Trophoblast cell (in vitro differentiated cells and primary cell): ENCODE measurements at regions not wholly inside any gene's neighbourhood (a gene's known extent, or its start where the extent isn't known, plus 50 kb on each side); places are given as distances from the start of the nearest gene placed in this dataset.

Experiments used
- DNase-seq, 2 donors: peaks; one replicate each; pipeline ENCODE4 v3.0.0-alpha.2; 2016
- H2AFZ ChIP-seq: 2 replicates; pipeline ENCODE4 v1.6.1; 2013; ENCODE audit warnings: low read length, moderate library complexity, mild to moderate bottlenecking; ENCODE audit not compliant: insufficient read depth, poor library complexity
- H2AK5ac ChIP-seq: 2 replicates; pipeline ENCODE4 v1.6.1; 2013; ENCODE audit warnings: mild to moderate bottlenecking, low read length
- H2BK120ac ChIP-seq: 2 replicates; pipeline ENCODE4 v1.6.1; 2013; ENCODE audit warnings: low read length, mild to moderate bottlenecking, moderate library complexity; ENCODE audit not compliant: insufficient read depth, poor library complexity
- H2BK12ac ChIP-seq: 2 replicates; pipeline ENCODE4 v1.6.1; 2013; ENCODE audit warnings: mild to moderate bottlenecking, low read length, moderate library complexity
- H2BK5ac ChIP-seq: 2 replicates; pipeline ENCODE4 v1.6.1; 2013; ENCODE audit warnings: low read length, low read depth, moderate library complexity, mild to moderate bottlenecking; ENCODE audit not compliant: poor library complexity
- H3K14ac ChIP-seq: 2 replicates; pipeline ENCODE4 v1.6.1; 2013; ENCODE audit warnings: mild to moderate bottlenecking, low read length
- H3K18ac ChIP-seq: 2 replicates; pipeline ENCODE4 v1.6.1; 2013; ENCODE audit warnings: mild to moderate bottlenecking, low read length
- H3K23ac ChIP-seq: 2 replicates; pipeline ENCODE4 v1.6.1; 2013; ENCODE audit warnings: low read length
- H3K27ac ChIP-seq: 2 replicates; pipeline ENCODE4 v1.5.1; 2013; ENCODE audit warnings: low read depth, mild to moderate bottlenecking, inconsistent platforms, low read length, moderate library complexity
- H3K27me3 ChIP-seq: 2 replicates; pipeline ENCODE4 v1.6.1; 2013; ENCODE audit warnings: inconsistent platforms, mild to moderate bottlenecking, low read length, moderate library complexity; ENCODE audit not compliant: insufficient read depth
- H3K36me3 ChIP-seq, 2 experiments: 1 replicate in 1 of 2; 2 replicates in 1 of 2; pipeline ENCODE4 v1.6.1; 2013; ENCODE audit warnings: low read length in 2 of 2, mild to moderate bottlenecking in 2 of 2, moderate library complexity in 1 of 2; ENCODE audit not compliant: insufficient read depth in 2 of 2, control insufficient read depth in 1 of 2
- H3K4ac ChIP-seq: 2 replicates; pipeline ENCODE4 v1.6.1; 2013; ENCODE audit warnings: low read depth, mild to moderate bottlenecking, low read length, moderate library complexity
- H3K4me1 ChIP-seq, 2 experiments: 1 replicate in 1 of 2; 2 replicates in 1 of 2; pipeline ENCODE4 v1.6.1; 2013; ENCODE audit warnings: low read length in 2 of 2, mild to moderate bottlenecking in 2 of 2, moderate library complexity in 1 of 2; ENCODE audit not compliant: insufficient read depth in 2 of 2, control insufficient read depth in 1 of 2
- H3K4me2 ChIP-seq: 2 replicates; pipeline ENCODE4 v1.6.1; 2013; ENCODE audit warnings: inconsistent platforms, mild to moderate bottlenecking, low read length, moderate library complexity
- H3K4me3 ChIP-seq: 2 replicates; pipeline ENCODE4 v1.5.1; 2013; ENCODE audit warnings: mild to moderate bottlenecking, low read depth, low read length, inconsistent platforms
- H3K79me1 ChIP-seq: one replicate; pipeline ENCODE4 v1.6.1; 2013; ENCODE audit warnings: low read length
- H3K79me2 ChIP-seq: 2 replicates; pipeline ENCODE4 v1.6.1; 2013; ENCODE audit warnings: low read length, mild to moderate bottlenecking; ENCODE audit not compliant: control insufficient read depth, insufficient read depth, poor library complexity
- H3K9ac ChIP-seq: 2 replicates; pipeline ENCODE4 v1.6.1; 2013; ENCODE audit warnings: mild to moderate bottlenecking, low read length
- H3K9me3 ChIP-seq: 2 replicates; pipeline ENCODE4 v1.6.1; 2013; ENCODE audit warnings: low read depth, mild to moderate bottlenecking, control low read depth, inconsistent platforms, low read length; ENCODE audit not compliant: insufficient read depth
- H4K12ac ChIP-seq: 2 replicates; pipeline ENCODE4 v1.6.1; 2013; ENCODE audit warnings: low read depth, mild to moderate bottlenecking, low read length, moderate library complexity
- H4K8ac ChIP-seq: 2 replicates; pipeline ENCODE4 v1.6.1; 2013; ENCODE audit warnings: low read depth, mild to moderate bottlenecking, low read length, moderate library complexity
- H4K91ac ChIP-seq: one replicate; pipeline ENCODE4 v1.6.1; 2013; ENCODE audit warnings: low read depth, mild to moderate bottlenecking, low read length, moderate library complexity
- WGBS: extraction: QIAGEN DNeasy Blood & Tissue Kit; methylation state at CpG from one replicate; pipeline ENCODE4 v1.1.7; 2013; ENCODE audit warnings: missing lambda C conversion rate; ENCODE audit not compliant: insufficient read length, insufficient coverage; ENCODE audit errors: extremely low coverage; 5-methylcytosine and 5-hydroxymethylcytosine counted together

GRCh38 chr6:33964387-33964786 is 160.6 kb upstream of the MLN start:
- no peaks in the 10 kb centered on the region for H3K36me3 ChIP-seq

GRCh38 chr6:33963136-33963750 is 159.4 kb upstream of the MLN start:
- no peaks in the 10 kb centered on the region for H3K27me3 ChIP-seq
- no peaks in the 10 kb centered on the region for H3K36me3 ChIP-seq
- no peaks in the 10 kb centered on the region for H3K4me1 ChIP-seq
- no peak overlapping the region for H3K18ac ChIP-seq
- no peak overlapping the region for H4K91ac ChIP-seq
- H3K4me3 ChIP-seq: no peak overlapping the region
- no peak overlapping the region for H4K8ac ChIP-seq
- H2BK120ac ChIP-seq: no peak overlapping the region
- H2BK5ac ChIP-seq: no peak overlapping the region
- H3K4ac ChIP-seq: no peak overlapping the region
- H3K9ac ChIP-seq: no peak overlapping the region
- H2BK12ac ChIP-seq: no peak overlapping the region
- no peaks in the 10 kb centered on the region for H3K79me1 ChIP-seq
- no CpG with 5 or more reads among the region's 7 CpGs for WGBS
- no peak overlapping the region for H2AK5ac ChIP-seq
- H3K14ac ChIP-seq: no peak overlapping the region
- H3K9me3 ChIP-seq: peaks cover 3% of the 10 kb centered on the region
- no peak overlapping the region for H3K27ac ChIP-seq
- no peak for DNase-seq
- no peak overlapping the region for H4K12ac ChIP-seq
- H2AFZ ChIP-seq: no peak overlapping the region
- H3K4me2 ChIP-seq: no peak overlapping the region
- H3K79me2 ChIP-seq: no peaks in the 10 kb centered on the region
- H3K23ac ChIP-seq: no peak overlapping the region

More at GRCh38 chr6:33964387-33964786, 160.6 kb upstream of the MLN start:
- H3K9ac ChIP-seq: no peak overlapping the region
- no peak for DNase-seq
- H2BK120ac ChIP-seq: no peak overlapping the region
- H3K4me2 ChIP-seq: no peak overlapping the region
- no peak overlapping the region for H3K14ac ChIP-seq
- no peak overlapping the region for H4K8ac ChIP-seq
- no peak overlapping the region for H2AFZ ChIP-seq
- H3K18ac ChIP-seq: no peak overlapping the region
- H3K79me1 ChIP-seq: no peaks in the 10 kb centered on the region
- no peak overlapping the region for H3K23ac ChIP-seq
- no peak overlapping the region for H2BK5ac ChIP-seq
- no peaks in the 10 kb centered on the region for H3K79me2 ChIP-seq
- H2AK5ac ChIP-seq: no peak overlapping the region
- no CpG with 5 or more reads among the region's 3 CpGs for WGBS
- peaks cover 3% of the 10 kb centered on the region for H3K9me3 ChIP-seq
- H3K4me3 ChIP-seq: no peak overlapping the region
- H3K4me1 ChIP-seq: no peaks in the 10 kb centered on the region
- H3K27ac ChIP-seq: no peak overlapping the region
- H4K12ac ChIP-seq: no peak overlapping the region
- no peak overlapping the region for H4K91ac ChIP-seq
- H3K27me3 ChIP-seq: no peaks in the 10 kb centered on the region
- H2BK12ac ChIP-seq: no peak overlapping the region
- H3K4ac ChIP-seq: no peak overlapping the region

GRCh38 chr6:33962246-33963027 is 158.6 kb upstream of the MLN start:
- H3K27ac ChIP-seq: no peak overlapping the region
- H3K4me3 ChIP-seq: no peak overlapping the region
- H2BK5ac ChIP-seq: no peak overlapping the region
- H3K4me1 ChIP-seq: no peaks in the 10 kb centered on the region
- H2BK12ac ChIP-seq: no peak overlapping the region
- H3K27me3 ChIP-seq: no peaks in the 10 kb centered on the region
- no peaks in the 10 kb centered on the region for H3K36me3 ChIP-seq
- no peak overlapping the region for H3K9ac ChIP-seq
- no peak overlapping the region for H3K14ac ChIP-seq
- H4K12ac ChIP-seq: no peak overlapping the region
- peaks cover 3% of the 10 kb centered on the region for H3K9me3 ChIP-seq
- H3K79me1 ChIP-seq: no peaks in the 10 kb centered on the region
- H3K79me2 ChIP-seq: no peaks in the 10 kb centered on the region
- DNase-seq: no peak
- no peak overlapping the region for H3K23ac ChIP-seq
- no peak overlapping the region for H2AK5ac ChIP-seq
- no peak overlapping the region for H3K4ac ChIP-seq
- no peak overlapping the region for H4K8ac ChIP-seq
- no peak overlapping the region for H2AFZ ChIP-seq
- whole genome bisulfite sequencing: no CpG with 5 or more reads among the region's 16 CpGs
- H4K91ac ChIP-seq: no peak overlapping the region
- H3K4me2 ChIP-seq: no peak overlapping the region
- no peak overlapping the region for H2BK120ac ChIP-seq
- H3K18ac ChIP-seq: no peak overlapping the region

GRCh38 chr6:33961691-33962090 is 157.9 kb upstream of the MLN start:
- H2BK5ac ChIP-seq: no peak overlapping the region
- no peak overlapping the region for H3K23ac ChIP-seq
- H4K12ac ChIP-seq: no peak overlapping the region
- no peak overlapping the region for H4K8ac ChIP-seq
- WGBS: no CpG with 5 or more reads among the region's 6 CpGs
- no peak overlapping the region for H2BK120ac ChIP-seq
- no peak overlapping the region for H3K27ac ChIP-seq
- H4K91ac ChIP-seq: no peak overlapping the region
- H3K79me1 ChIP-seq: no peaks in the 10 kb centered on the region
- no peak overlapping the region for H2AFZ ChIP-seq
- no peaks in the 10 kb centered on the region for H3K4me1 ChIP-seq
- no peak overlapping the region for H3K9ac ChIP-seq
- H3K4me2 ChIP-seq: no peak overlapping the region
- no peaks in the 10 kb centered on the region for H3K79me2 ChIP-seq
- H3K18ac ChIP-seq: no peak overlapping the region
- H2BK12ac ChIP-seq: no peak overlapping the region
- H3K9me3 ChIP-seq: peaks cover 3% of the 10 kb centered on the region
- no peak overlapping the region for H3K4me3 ChIP-seq
- DNase-seq: no peak
- H3K4ac ChIP-seq: no peak overlapping the region
- H3K36me3 ChIP-seq: no peaks in the 10 kb centered on the region
- no peak overlapping the region for H3K14ac ChIP-seq
- H3K27me3 ChIP-seq: no peaks in the 10 kb centered on the region
- H2AK5ac ChIP-seq: no peak overlapping the region
